Loucy (cell line): ENCODE measurements at regions not wholly inside any gene's neighbourhood (a gene's known extent, or its start where the extent isn't known, plus 50 kb on each side); places are given as distances from the start of the nearest gene placed in this dataset.

ENCODE experiments used
- H2AFZ ChIP-seq: fragments of 200-600 bp; sonication (generic); 2 replicates; pipeline ENCODE4 v1.6.0; 2016; ENCODE audit warnings: antibody characterized with exemption, mild to moderate bottlenecking, low read length, moderate library complexity
- H3F3A ChIP-seq: fragments of 200-600 bp; 2 replicates; pipeline ENCODE4 v1.6.0; 2016; ENCODE audit warnings: antibody characterized with exemption, low read depth, mild to moderate bottlenecking
- H3K27me3 ChIP-seq: fragments of 200-600 bp; sonication (generic); 2 replicates; pipeline ENCODE4 v1.6.1; 2014; ENCODE audit warnings: low read length, mild to moderate bottlenecking; ENCODE audit not compliant: insufficient read depth, poor library complexity, severe bottlenecking
- H3K36me3 ChIP-seq: fragments of 200-600 bp; sonication (generic); 2 replicates; pipeline ENCODE4 v1.6.1; 2016; ENCODE audit warnings: low read length; ENCODE audit not compliant: insufficient read depth
- H3K4me1 ChIP-seq: fragments of 200-600 bp; sonication (generic); 2 replicates; pipeline ENCODE4 v1.5.1; 2014; ENCODE audit warnings: low read length, mild to moderate bottlenecking; ENCODE audit not compliant: insufficient read depth, poor library complexity, severe bottlenecking
- H3K4me2 ChIP-seq: fragments of 200-600 bp; sonication (generic); 2 replicates; pipeline ENCODE4 v1.6.0; 2014; ENCODE audit warnings: antibody characterized with exemption, low read length, low read depth, mild to moderate bottlenecking; ENCODE audit not compliant: poor library complexity, severe bottlenecking
- H3K4me3 ChIP-seq: fragments of 200-600 bp; sonication (generic); 2 replicates; pipeline ENCODE4 v1.5.1; 2014; ENCODE audit warnings: low read length, mild to moderate bottlenecking, mixed read lengths; ENCODE audit not compliant: poor library complexity, severe bottlenecking
- H3K79me2 ChIP-seq: fragments of 200-600 bp; sonication (generic); 2 replicates; pipeline ENCODE4 v1.6.1; 2014; ENCODE audit warnings: low read length; ENCODE audit not compliant: insufficient read depth
- H3K9ac ChIP-seq: fragments of 200-600 bp; sonication (generic); 2 replicates; pipeline ENCODE4 v1.6.0; 2014; ENCODE audit warnings: mild to moderate bottlenecking, low read depth, low read length, moderate library complexity; ENCODE audit not compliant: poor library complexity, severe bottlenecking
- H3K9me2 ChIP-seq: fragments of 200-600 bp; sonication (generic); replicated peaks from 2 replicates; pipeline ENCODE4 v1.6.1; 2016; ENCODE audit warnings: low read depth, low read length, mixed read lengths
- H3K9me3 ChIP-seq: fragments of 200-600 bp; sonication (generic); 2 replicates; pipeline ENCODE4 v1.6.1; 2014; ENCODE audit warnings: mild to moderate bottlenecking, antibody characterized with exemption, low read length, low read depth; ENCODE audit not compliant: insufficient read depth
- H4K20me1 ChIP-seq: fragments of 200-600 bp; sonication (generic); 2 replicates; pipeline ENCODE4 v1.6.0; 2014; ENCODE audit warnings: antibody characterized with exemption, low read length, mild to moderate bottlenecking; ENCODE audit not compliant: insufficient read depth, poor library complexity, severe bottlenecking
- EZH2phosphoT487 ChIP-seq: fragments of 200-600 bp; IDR thresholded peaks from 2 replicates; pipeline ENCODE4 v1.6.1; 2018; ENCODE audit warnings: antibody characterized with exemption, mild to moderate bottlenecking, moderate library complexity, borderline replicate concordance
- TF ChIP-seq, protein P1 (sequence below): fragments of 200-600 bp; sonication (generic); conservative IDR thresholded peaks from 2 replicates; pipeline ENCODE4 v1.5.1; 2014; ENCODE audit warnings: mild to moderate bottlenecking, antibody characterized with exemption, low read length

DNA sequence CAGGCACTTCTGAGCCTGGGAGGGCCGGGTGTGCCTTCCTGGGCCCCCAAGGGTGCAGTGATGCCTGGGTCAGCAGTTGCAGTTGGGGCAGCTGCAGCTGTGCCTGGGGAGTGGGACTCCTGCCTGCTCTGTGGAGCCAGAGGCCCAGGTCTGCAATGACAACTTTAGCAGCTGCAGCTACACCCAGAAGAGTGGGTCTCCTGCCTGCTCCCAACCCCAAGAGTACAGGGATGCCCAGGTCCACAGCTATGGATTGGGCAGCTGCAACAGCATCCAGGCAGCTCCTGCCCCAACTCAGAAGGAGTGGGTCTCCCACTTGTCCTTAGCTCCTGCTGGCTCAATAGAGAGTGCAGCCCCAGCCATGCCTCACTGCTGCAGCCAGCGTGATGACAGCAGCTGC is 73.0 kb upstream of the ST3GAL5 start:
- Histone ChIP-seq H3K4me2 (no peak overlapping the region), H3K9me2 (no peaks in the 10 kb centered on the region), H2AFZ (no peak overlapping the region), H3K9ac (no peak overlapping the region), H3F3A (no peaks in the 10 kb centered on the region), H3K9me3 (peaks cover 13% of the 10 kb centered on the region; the same call in 1 of the 2 replicates), H3K4me3 (no peak overlapping the region), H3K36me3 (no peaks in the 10 kb centered on the region), H4K20me1 (no peaks in the 10 kb centered on the region), H3K79me2 (no peaks in the 10 kb centered on the region), H3K27me3 (no peaks in the 10 kb centered on the region), H3K4me1 (no peaks in the 10 kb centered on the region)
- TF ChIP-seq EZH2phosphoT487 = no peak
- TF ChIP-seq, protein P1, sequence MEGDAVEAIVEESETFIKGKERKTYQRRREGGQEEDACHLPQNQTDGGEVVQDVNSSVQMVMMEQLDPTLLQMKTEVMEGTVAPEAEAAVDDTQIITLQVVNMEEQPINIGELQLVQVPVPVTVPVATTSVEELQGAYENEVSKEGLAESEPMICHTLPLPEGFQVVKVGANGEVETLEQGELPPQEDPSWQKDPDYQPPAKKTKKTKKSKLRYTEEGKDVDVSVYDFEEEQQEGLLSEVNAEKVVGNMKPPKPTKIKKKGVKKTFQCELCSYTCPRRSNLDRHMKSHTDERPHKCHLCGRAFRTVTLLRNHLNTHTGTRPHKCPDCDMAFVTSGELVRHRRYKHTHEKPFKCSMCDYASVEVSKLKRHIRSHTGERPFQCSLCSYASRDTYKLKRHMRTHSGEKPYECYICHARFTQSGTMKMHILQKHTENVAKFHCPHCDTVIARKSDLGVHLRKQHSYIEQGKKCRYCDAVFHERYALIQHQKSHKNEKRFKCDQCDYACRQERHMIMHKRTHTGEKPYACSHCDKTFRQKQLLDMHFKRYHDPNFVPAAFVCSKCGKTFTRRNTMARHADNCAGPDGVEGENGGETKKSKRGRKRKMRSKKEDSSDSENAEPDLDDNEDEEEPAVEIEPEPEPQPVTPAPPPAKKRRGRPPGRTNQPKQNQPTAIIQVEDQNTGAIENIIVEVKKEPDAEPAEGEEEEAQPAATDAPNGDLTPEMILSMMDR = no peak

DNA sequence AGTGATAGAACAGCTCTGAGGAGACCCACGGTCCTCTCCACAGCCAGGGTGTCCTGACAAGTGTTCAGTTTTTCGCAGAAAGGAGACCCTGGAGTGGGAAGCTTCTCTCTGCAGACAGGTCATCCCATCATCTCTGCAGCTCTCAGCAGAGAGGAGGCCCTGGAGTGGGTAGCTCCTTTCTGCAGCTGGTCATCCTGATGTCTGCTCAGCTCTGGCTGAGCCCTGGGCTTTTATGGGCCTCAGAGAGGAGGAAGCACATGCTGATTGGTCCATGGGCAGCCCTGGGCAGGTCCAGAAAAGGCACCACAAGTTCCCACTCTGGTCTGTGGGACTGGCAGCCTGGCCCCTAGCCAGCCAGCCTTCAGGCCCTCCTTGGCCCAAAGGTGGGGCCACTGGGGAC is 72.3 kb upstream of the ST3GAL5 start:
- H3K4me2 ChIP-seq = no peak overlapping the region
- no peaks in the 10 kb centered on the region for H3F3A ChIP-seq
- no peaks in the 10 kb centered on the region for H3K79me2 ChIP-seq
- no peak for TF ChIP-seq EZH2phosphoT487
- TF ChIP-seq, protein P1 = no peak
- peaks cover 13% of the 10 kb centered on the region; the same call in 1 of the 2 replicates for H3K9me3 ChIP-seq
- no peaks in the 10 kb centered on the region for H3K27me3 ChIP-seq
- no peaks in the 10 kb centered on the region for H3K9me2 ChIP-seq
- no peak overlapping the region for H2AFZ ChIP-seq
- H3K36me3 ChIP-seq = no peaks in the 10 kb centered on the region
- no peaks in the 10 kb centered on the region for H3K4me1 ChIP-seq
- no peak overlapping the region for H3K4me3 ChIP-seq
- no peak overlapping the region for H3K9ac ChIP-seq
- no peaks in the 10 kb centered on the region for H4K20me1 ChIP-seq

DNA sequence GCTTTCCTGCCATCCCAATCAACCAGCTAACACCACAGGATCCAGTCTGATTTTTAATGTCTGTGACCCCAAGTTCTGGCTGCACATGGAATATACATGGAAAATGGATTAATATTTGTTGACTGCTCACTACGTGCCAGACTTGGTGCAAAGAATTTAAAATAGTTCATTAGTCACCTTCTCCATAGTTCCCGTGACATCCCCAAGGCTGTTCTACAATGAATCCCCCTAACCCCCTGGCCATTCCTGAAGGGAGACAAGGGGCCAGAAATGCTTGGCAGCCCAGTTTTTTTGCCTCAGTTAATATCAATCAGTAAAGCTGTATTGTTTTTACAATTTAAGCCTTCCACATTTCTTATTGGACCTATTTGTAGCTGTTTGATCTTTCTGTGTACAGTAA is 71.0 kb upstream of the ST3GAL5 start:
- H3K9ac ChIP-seq = no peak overlapping the region
- H3K27me3 ChIP-seq = no peaks in the 10 kb centered on the region
- H2AFZ ChIP-seq = no peak overlapping the region
- no peaks in the 10 kb centered on the region for H3K36me3 ChIP-seq
- H3K4me2 ChIP-seq = no peak overlapping the region
- TF ChIP-seq, protein P1 = no peak
- no peak for TF ChIP-seq EZH2phosphoT487
- H3K4me1 ChIP-seq = no peaks in the 10 kb centered on the region
- no peak overlapping the region for H3K4me3 ChIP-seq
- no peaks in the 10 kb centered on the region for H4K20me1 ChIP-seq
- H3F3A ChIP-seq = no peaks in the 10 kb centered on the region
- H3K9me3 ChIP-seq = peaks cover 13% of the 10 kb centered on the region; the same call in 1 of the 2 replicates
- H3K9me2 ChIP-seq = no peaks in the 10 kb centered on the region
- H3K79me2 ChIP-seq = no peaks in the 10 kb centered on the region
